ENCODE measurements at regions not wholly inside any gene's neighbourhood (a gene's known extent, or its start where the extent isn't known, plus 50 kb on each side); places are given as distances from the start of the nearest gene placed in this dataset.
A peak's percentile ranks its signal among the peaks of the same experiment; 100 is the strongest.

DNA sequence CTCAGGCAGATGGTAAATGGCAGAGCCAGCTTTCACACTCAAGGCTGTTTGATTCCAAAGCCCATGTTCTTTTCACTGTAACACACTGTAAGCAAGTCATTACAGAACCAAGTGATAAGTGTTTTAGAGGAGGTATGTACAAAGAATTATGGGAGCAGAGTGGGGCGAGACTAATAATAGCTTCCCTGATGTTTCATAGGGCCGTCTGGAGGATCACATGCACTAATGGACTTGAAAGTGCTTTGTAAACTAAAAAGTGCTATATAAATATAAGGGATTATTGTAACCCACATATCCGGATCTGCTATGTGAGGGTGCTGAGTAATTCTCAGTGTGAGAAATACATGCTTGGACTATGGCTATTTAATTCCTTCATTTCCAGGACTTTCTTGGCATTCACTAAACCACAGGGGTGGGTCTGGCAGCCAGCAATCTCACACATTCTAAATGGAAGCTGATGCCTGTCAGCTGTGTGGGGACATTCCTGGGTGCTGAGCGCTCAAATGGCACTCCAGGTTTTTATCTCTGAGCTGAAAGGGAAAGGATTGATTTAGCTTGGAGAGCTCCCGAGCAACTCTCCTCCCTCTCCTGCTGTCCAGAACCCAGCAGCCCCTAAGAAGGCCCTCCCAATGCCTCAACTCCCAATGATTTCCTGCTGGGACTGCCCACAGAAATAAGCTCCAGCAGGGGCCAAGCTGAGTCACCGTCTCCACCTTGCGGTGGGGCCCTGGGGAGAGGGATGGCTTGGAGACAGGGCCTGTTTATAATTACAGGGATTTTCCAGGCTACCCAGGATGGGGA lies 222.8 kb downstream of the SOX11 start:
- no peaks in the 10 kb centered on the region for H3K4me1 ChIP-seq (ENCODE audit: control insufficient read depth, insufficient read depth, low read length)
- ChIA-PET POLR2A (no interaction called here), CTCF (no interaction called here)
- ATAC-seq (no peak), DNase-seq (ENCODE audit: low read depth, low spot score) (no peak)
- TF ChIP-seq, protein P1, sequence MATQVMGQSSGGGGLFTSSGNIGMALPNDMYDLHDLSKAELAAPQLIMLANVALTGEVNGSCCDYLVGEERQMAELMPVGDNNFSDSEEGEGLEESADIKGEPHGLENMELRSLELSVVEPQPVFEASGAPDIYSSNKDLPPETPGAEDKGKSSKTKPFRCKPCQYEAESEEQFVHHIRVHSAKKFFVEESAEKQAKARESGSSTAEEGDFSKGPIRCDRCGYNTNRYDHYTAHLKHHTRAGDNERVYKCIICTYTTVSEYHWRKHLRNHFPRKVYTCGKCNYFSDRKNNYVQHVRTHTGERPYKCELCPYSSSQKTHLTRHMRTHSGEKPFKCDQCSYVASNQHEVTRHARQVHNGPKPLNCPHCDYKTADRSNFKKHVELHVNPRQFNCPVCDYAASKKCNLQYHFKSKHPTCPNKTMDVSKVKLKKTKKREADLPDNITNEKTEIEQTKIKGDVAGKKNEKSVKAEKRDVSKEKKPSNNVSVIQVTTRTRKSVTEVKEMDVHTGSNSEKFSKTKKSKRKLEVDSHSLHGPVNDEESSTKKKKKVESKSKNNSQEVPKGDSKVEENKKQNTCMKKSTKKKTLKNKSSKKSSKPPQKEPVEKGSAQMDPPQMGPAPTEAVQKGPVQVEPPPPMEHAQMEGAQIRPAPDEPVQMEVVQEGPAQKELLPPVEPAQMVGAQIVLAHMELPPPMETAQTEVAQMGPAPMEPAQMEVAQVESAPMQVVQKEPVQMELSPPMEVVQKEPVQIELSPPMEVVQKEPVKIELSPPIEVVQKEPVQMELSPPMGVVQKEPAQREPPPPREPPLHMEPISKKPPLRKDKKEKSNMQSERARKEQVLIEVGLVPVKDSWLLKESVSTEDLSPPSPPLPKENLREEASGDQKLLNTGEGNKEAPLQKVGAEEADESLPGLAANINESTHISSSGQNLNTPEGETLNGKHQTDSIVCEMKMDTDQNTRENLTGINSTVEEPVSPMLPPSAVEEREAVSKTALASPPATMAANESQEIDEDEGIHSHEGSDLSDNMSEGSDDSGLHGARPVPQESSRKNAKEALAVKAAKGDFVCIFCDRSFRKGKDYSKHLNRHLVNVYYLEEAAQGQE (IDR thresholded peaks at IDR 0.05; ENCODE audit: insufficient read depth in 1 of 2, low read depth in 2 of 2, low read length in 1 of 2) = no peak
- TF ChIP-seq, protein P2, sequence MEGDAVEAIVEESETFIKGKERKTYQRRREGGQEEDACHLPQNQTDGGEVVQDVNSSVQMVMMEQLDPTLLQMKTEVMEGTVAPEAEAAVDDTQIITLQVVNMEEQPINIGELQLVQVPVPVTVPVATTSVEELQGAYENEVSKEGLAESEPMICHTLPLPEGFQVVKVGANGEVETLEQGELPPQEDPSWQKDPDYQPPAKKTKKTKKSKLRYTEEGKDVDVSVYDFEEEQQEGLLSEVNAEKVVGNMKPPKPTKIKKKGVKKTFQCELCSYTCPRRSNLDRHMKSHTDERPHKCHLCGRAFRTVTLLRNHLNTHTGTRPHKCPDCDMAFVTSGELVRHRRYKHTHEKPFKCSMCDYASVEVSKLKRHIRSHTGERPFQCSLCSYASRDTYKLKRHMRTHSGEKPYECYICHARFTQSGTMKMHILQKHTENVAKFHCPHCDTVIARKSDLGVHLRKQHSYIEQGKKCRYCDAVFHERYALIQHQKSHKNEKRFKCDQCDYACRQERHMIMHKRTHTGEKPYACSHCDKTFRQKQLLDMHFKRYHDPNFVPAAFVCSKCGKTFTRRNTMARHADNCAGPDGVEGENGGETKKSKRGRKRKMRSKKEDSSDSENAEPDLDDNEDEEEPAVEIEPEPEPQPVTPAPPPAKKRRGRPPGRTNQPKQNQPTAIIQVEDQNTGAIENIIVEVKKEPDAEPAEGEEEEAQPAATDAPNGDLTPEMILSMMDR (IDR thresholded peaks at IDR 0.05) = no peak
- intact Hi-C loops (cut with micrococcal nuclease; ENCODE audit: unreplicated experiment) = no loop called here
- in situ Hi-C loops (cut with HindIII; ENCODE audit: low pct_unique_long_range_greater_than_20kb, low sequenced_read_pairs) = no loop called here
- no peaks in the 10 kb centered on the region for H3K36me3 ChIP-seq (ENCODE audit: control insufficient read depth, insufficient read depth, low read length)
- H3K27ac ChIP-seq (ENCODE audit: low read length) = no peak overlapping the region
- BruUV-seq (replicated peaks) = no TSS peak
- H3K9me3 ChIP-seq (ENCODE audit: control insufficient read depth, insufficient read depth, low read depth, low read length) = no peaks in the 10 kb centered on the region
- no peak overlapping the region for H3K4me3 ChIP-seq (ENCODE audit: low read depth in 2 of 2, low read length in 2 of 2)
- H3K27me3 ChIP-seq (ENCODE audit: control insufficient read depth, insufficient read depth, low read length) = no peaks in the 10 kb centered on the region

DNA sequence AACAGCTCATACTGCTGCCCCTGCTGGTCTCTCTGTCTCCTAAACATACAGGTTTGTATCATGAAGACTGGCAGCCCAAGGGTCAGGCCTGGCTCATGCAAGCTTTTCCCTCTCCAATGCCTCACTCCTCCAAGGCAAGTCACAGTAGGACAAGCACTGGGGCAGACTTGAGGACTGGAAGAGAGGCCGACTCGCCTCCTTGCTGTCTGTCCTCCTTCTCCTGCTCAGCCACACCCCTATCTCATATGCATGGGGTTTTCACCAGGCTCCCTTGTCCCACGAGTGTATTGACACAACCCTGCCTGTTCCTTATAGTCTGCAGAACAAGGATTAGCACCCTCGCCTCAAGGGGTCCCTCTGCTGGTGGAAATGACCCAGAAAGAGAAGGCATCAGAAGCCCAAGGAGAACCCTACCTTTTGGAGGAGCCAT lies 223.7 kb downstream of the SOX11 start:
- in situ Hi-C loops (cut with HindIII; ENCODE audit: low pct_unique_long_range_greater_than_20kb, low sequenced_read_pairs) = no loop called here
- TF ChIP-seq, protein P2 (IDR thresholded peaks at IDR 0.05) = peak; percentile 52
- no peak for TF ChIP-seq POLR2AphosphoS5 (IDR thresholded peaks at IDR 0.05; ENCODE audit: low read depth, low read length)
- Histone ChIP-seq H3K36me3 (ENCODE audit: control insufficient read depth, insufficient read depth, low read length) (no peaks in the 10 kb centered on the region), H3K27me3 (ENCODE audit: control insufficient read depth, insufficient read depth, low read length) (no peaks in the 10 kb centered on the region), H3K4me3 (ENCODE audit: low read depth in 2 of 2, low read length in 2 of 2) (no peak overlapping the region), H3K27ac (ENCODE audit: low read length) (no peak overlapping the region), H3K4me1 (ENCODE audit: control insufficient read depth, insufficient read depth, low read length) (no peaks in the 10 kb centered on the region), H3K9me3 (ENCODE audit: control insufficient read depth, insufficient read depth, low read depth, low read length) (no peaks in the 10 kb centered on the region)
- ATAC-seq = no peak
- intact Hi-C loops (cut with micrococcal nuclease; ENCODE audit: unreplicated experiment) = no loop called here
- DNase-seq (ENCODE audit: low read depth, low spot score) = peak; percentile 13
- BruUV-seq (replicated peaks) = no TSS peak
- ChIA-PET CTCF (no interaction called here), POLR2A (no interaction called here)
